ENCODE measurements at regions not wholly inside any gene's neighbourhood (a gene's known extent, or its start where the extent isn't known, plus 50 kb on each side); places are given as distances from the start of the nearest gene placed in this dataset.

DNA sequence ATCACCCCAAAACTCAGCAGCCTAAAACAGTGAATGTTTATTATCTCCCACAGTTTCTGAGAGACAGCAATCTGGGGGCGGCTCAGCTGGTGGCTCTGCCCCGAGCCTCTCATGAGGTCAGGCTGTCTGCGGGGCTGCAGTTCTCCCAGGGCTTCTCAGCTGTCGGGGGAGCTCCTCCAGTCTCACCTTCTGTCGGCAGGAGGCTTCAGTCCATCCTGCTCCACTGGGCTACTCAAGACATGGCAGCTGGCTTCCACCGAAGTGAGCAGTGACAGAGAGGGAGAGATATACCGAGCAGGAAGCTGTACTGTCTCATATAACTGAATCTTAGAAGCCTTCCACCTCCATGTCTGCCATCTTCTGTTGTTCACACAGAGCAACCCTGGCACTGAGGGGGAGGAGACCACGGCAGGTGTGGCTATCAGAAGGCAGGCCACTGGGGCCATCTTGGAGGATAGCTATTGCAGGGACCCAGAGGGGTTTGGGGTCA is 72.8 kb upstream of the ITGA11 start:
- TF ChIP-seq, protein P1, sequence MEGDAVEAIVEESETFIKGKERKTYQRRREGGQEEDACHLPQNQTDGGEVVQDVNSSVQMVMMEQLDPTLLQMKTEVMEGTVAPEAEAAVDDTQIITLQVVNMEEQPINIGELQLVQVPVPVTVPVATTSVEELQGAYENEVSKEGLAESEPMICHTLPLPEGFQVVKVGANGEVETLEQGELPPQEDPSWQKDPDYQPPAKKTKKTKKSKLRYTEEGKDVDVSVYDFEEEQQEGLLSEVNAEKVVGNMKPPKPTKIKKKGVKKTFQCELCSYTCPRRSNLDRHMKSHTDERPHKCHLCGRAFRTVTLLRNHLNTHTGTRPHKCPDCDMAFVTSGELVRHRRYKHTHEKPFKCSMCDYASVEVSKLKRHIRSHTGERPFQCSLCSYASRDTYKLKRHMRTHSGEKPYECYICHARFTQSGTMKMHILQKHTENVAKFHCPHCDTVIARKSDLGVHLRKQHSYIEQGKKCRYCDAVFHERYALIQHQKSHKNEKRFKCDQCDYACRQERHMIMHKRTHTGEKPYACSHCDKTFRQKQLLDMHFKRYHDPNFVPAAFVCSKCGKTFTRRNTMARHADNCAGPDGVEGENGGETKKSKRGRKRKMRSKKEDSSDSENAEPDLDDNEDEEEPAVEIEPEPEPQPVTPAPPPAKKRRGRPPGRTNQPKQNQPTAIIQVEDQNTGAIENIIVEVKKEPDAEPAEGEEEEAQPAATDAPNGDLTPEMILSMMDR (IDR thresholded peaks at IDR 0.05), result no peak
- TF ChIP-seq POLR2A (IDR thresholded peaks at IDR 0.05), result no peak

Measured in uterus (tissue), 2 donors.